HG02610 (cell line): ENCODE measurements at regions not wholly inside any gene's neighbourhood (a gene's known extent, or its start where the extent isn't known, plus 50 kb on each side); places are given as distances from the start of the nearest gene placed in this dataset.
"Not testable (repeated sequence)": the region's sequence is repeated elsewhere in the genome, so short reads cannot be mapped to it uniquely, and the experiment has no call there.

Source experiments
- ATAC-seq: cut with Tn5 transposase; IDR thresholded peaks from one replicate; pipeline ENCODE4 v1.9.1; 2021; ENCODE audit warnings: mild to moderate bottlenecking, moderate library complexity; ENCODE audit not compliant: unreplicated experiment

DNA sequence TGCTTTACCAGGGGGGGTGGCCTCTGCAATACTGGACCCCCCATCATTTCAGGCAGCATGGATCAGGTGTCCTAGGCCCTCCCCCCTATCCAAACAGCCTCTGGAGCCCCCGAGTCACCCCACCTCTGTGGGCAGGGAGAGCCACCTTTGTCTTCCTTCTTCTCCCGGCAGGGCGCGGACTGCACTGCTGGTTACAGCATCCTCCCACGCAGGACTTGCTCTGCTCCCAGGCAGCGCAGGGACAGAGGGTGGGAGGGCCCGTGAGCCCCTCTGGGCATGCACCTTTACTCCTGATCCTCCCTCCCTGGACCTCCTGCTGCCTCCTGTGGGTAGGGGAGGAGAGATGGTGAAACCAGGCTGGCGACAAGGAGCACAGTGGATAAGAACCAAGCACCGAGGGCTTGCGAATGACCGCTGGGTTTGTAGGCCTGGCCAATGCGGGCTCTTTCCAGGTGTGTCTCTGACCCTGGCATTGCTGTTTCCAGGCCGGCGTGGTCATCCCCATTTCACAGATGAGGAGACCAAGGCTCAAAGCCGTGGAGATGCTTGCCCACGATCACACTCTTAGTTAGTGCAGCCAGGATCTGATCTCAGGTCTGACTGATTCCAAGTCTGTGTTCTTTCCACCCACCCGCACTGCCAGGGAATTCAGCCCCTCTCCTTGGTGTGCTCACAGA, 73.6 kb upstream of the TARDBP start:
- ATAC-seq = no peak

DNA sequence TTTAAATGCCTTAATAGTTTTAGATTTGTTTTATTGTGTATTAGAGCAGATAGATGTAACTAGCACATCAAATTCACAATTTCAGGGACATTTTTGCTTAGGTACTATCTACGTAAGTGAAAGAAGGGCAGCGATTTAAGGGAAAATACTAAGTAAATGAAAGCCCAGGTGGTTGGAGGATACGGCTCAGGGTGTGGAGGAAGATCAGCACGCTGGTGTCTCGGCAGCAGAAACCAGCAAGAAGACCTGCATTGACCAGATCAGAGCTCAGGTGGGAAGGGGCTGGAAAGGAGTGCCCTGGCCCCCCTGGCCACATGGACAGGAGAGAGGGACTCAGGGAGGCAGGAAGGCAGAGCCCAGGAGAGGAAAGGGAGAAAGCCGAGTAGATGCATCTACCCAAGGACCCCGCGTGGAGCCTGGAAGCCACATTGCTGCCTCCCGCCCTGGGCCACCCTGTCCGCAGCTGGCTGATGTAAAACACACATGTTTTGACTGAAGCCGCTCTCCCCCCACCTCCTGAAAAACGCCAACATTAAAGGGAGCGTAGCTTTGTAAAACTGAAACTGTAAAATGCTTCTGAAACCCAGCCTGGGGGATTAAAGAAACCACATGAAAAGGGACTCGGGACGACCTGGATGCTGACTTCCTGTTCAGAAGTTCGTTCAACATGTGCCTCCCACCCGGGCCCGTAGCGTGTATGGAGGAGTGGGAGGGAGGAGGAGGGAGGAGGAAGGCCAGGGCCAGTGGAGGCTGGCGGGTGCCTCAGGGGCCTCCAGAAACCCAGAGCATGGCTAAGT, 72.6 kb upstream of the TARDBP start:
- peak; percentile 67 for ATAC-seq

DNA sequence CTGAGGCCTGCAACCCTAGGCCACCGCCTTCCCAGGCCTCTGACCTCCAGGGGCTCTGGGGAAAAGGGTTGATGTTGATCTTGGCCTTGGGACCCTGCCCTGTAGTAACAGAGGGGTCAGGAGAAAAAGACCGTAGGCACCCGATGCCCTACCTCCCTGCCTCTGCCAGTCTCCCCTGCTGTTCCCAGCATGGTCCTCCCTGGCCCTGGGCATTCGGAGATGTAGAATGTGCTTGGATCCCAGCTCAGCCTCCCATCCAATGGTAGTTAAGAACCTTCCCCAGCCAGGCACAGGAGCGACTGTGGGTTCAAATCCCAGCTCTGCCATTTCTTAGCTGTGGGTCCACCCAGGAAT, 72.0 kb upstream of the TARDBP start:
- ATAC-seq = no peak

DNA sequence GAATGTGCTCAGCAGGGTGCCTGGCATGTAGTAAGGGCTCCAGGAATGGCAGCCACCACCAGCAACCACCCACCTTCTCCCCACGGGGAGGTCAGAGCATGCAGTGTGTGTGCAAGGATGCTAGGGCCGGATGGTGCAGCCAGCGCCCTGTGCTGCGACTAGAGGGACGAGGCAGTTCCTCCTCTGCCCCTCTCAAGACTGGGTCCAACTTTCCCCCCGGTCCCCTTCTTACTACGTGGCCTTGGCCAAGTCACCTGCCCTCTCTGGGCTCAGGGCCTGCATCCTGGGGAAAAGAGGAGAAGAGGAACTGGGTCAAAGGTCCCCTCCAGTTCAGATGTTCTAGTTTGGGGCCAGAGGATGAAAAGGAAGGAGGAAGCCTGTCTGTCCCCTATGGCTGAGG, 71.6 kb upstream of the TARDBP start:
- ATAC-seq = no peak

DNA sequence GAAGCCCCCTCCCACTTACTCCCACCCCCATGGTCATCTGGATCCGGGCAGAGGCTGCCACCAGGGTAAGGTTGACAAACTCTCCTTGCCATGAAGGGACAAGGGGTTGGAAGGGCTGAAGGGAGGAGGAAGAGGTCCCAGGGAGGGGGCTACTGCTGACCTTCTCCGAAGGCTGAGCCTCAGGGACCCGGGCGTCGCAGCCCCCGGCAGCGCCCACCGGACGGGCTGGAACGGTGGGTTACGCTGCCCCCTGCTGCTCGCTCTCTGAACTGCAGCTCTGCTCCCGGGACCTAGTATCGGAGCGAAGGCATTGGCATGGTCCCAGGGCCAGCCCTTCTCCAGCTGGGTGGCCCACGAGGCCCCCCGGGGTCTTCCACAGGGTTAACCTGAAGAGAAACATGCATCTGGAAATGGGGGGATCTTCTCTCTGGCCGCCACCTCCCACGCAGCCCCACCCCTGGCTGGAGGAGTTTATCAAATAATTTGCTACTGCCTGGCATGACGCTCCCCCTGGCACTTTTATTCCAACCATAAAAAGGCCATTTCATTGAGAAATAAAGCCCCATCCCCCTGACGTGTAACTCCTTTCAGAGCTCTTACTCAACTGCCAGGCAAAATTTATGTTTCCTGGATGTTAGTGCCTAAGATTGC, 70.4 kb upstream of the TARDBP start:
- ATAC-seq = no peak

DNA sequence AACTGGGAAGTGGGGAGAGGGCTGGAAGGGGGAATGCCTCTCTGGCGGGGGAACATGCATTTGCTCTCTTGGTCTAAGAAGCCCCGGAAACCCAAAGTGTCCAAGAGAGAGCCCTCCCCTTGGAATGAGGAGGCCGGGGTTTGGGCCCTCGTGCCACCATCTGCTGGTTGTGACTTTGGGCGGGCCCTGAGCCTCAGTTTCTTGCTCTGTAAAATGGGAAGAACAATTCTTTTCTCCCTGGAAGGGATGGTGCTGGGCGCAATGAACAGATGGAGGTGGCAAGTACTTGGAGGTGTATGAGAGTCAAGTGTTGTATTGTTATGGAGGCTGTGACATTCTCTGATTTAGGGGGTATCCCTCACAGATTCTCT, 69.9 kb upstream of the TARDBP start:
- no peak for ATAC-seq

DNA sequence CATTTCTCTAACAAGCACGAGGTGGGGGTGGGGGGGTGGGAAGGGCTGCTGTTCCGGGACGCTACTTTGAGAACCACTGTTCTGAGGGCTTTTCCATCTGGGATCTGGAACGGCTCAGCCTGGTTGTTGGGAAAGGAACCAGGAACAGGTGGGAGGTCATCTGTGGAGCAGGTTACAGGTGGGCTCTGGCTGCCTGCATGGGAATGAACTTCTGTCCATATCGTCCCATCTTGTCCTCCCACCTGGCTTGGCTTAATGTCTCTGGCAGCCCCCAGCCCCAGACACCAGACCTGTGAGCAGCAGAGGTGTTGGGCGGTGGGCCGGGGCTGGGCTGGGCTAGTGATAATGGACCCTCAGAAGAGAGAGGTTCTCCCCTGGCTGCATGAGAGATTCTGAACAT, 69.4 kb upstream of the TARDBP start:
- no peak for ATAC-seq

DNA sequence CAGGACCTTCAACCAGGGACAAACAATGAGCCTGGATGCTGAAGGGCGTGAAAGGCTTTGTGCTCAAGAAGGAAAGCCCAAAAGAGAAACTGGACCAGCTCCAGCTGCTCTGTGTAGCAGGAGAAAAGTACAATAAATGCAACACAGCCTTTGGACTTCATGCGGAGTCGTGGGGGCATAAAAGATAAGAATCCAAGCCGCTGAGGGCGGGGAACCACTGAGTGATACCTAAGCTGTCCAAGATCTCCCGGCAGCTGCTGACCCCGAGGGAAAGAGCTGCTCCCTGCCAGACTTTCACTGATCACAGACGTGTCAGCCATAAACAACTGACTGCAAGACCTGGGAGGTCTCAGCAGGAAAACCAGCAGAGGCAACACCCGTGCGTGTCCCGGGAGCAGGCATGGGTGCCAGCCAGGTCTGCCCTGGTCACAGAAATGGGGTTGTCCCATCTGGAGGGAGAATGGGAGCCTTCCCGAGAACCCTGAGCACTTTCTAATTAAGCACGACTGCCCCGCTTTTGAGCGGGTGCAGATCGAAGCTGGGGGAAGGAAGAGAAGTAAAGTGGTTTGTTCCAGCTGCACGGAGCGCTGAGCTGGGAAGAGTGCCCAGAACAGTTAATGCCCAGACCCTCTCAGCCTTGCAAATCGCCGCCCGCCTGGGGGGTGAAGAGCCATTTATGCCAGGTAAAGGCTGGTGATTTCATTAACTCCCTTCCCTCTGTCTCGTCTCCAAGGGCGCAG, 68.3 kb upstream of the TARDBP start:
- no peak for ATAC-seq

DNA sequence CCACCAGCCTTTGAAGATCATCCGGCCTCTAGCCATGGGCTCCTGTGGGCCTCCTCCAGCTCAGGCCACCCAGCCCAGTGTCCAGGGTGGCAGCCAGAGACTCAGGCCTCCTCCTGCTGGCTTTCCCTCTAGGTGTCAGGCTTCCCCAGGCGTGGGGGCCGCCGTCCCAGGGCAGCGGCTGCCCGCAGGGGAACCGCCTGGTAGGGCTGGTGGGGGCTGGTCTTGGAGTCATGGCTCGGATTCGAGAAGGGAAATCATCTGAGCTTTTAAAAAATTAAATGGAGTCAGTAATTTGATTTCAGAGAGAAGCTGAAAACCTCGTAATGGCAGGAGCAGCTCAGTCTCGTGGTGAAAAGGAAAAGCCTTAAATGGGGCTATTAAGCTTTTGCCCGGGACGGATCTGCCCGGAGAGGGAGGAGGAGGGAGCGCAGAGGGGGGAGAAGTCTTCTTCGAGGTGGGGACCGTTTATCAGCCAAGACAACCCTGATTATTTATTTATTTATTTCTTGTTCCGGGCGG, 66.4 kb upstream of the TARDBP start:
- no peak for ATAC-seq

DNA sequence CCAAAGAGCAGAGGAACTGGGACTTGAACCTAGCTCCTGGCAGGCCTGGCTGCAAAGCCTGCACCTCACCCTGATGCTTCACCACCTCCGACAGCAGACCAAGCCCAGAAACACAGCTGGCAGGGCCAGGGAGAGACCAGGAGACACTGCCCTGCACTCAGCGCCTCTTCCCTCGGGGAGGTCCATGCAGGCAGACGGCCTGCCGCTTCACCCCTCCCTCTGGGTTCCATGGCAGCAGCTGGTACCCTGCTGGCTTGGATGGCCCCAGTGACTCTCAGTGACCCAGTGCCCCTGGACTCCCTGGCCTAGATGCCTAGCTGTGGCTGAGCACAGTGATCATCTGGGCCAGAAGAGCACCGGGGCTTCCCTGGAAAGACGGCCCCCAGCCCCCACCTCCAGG, 65.3 kb upstream of the TARDBP start:
- no peak for ATAC-seq

DNA sequence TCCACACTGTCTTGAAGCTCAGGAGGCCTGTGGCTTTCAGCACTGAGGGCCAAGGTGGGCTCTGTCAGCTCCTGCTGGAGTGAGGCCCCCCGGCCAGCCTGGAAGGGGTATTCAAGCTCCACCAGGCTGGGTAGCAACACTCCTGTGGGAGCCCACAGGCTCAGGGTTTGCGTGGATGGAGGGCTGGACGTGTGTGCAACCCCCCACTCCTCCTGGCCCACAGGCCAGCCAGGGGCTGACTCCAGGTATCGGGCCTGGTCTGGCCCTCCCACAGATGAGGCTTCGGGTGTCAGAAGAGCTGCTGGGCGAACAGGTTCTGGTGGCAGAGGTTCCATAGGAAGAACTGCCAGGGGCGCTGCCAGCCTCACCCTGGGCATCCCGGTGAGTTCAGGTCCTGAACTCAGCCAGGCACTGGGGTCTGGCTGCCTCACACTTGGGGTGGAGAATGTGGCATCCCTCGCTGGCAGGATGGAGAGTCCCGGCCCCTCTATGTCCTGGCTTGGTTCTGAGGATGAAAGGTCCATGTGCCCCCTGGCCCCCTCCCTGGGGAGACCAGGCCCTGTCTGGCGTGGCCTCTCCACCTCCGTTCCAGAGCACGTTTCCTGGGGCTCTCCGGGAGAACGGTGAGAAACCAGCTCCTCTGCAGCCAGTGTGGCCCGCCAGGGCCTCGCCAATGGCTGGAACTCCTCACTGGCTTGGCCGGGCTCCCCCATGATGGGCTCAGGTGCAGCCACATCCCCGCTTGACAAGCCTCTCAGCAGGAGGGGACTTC, 64.6 kb upstream of the TARDBP start:
- ATAC-seq = no peak

DNA sequence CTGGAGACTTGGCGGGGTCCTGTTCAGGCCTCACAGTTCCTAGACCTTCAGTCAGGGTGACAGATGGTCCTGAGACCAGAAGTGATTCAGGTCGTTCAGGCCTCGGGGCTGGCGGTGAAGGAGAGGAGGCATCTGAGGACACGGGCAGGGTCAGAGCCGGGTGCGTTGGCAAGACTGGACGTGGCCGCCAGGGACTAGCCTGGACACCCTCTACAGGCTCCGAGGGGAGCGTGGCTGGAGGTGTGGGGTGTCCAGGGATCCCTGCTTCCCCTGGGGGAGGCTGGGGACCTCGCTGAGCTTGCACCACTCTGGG, 64.0 kb upstream of the TARDBP start:
- ATAC-seq = no peak

DNA sequence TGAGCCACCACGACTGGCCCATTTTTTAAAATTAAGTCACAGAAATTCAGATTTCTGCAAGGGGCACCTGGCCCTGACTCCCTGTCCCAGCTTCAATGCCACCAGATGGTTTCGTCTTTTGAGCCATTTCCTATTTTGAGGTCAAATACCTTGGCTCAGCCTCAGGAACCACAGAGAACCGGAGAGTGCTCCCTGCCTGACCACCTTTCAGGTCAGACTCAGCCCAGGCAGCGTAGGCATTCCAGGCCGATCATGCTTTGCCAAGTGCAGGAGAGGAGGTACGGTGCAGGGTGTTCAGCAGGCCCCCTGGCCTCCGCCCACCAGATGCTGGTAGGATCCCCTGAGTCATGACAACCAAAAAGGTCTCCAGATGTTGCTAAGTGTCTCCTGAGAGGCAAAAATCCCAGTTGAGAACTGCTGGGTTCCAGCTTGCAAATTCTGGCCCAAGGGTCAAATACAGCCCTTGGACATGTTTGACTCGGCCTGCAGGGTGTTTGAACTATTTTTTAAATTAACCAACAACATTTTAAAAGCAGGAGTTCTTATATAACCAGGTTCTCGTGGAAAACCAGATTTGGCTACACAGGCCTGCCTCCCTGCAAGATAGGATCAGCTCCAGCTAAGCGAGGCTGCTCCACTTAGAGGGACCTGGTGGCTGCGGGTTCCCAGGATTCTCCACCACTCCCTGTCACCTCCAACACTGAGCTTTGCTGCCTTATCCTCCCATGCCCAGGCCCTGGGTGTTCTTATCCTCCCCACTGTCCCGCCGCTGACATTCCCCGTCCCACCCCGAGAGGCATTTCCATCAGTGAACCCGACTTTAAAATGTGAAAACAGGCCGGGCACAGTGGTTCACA, 61.9 kb upstream of the TARDBP start:
- ATAC-seq = no peak

DNA sequence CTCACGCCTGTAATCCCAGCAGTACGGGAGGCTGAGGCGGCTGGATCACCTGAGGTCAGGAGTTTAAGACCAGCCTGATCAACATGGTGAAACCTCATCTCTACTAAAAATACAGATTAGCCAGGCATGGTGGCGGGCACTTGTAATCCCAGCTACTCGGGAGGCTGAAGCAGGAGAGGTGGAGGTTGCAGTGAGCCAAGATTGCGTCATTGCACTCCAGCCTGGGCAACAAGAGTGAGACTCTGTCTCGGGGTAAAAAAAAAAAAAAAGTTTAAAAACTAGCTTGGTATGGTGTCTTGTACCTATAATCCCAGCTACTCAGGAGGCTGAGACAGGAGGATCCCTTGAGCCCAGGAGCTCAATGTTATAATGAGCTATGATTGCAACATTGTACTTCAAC, 61.2 kb upstream of the TARDBP start:
- ATAC-seq = not testable (repeated sequence)

DNA sequence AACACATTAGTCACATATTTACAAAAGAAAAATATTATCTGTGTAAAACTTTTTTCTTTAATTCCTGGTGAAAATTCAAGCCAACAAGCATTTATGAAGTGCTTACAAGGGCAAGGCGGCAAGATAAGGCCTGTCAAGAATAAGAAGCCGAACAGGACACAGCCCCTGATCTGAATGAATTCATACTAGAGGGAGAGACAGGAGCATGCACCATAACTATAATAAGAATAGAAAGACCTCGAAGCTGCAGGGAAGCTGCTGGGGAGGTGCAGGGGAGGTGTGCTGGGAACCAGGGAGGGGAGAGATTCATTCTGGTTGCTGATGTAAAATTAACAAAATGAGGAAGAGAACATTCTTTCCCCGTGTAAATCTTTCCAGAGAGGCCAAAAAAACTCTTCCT, 60.5 kb upstream of the TARDBP start:
- ATAC-seq = no peak

DNA sequence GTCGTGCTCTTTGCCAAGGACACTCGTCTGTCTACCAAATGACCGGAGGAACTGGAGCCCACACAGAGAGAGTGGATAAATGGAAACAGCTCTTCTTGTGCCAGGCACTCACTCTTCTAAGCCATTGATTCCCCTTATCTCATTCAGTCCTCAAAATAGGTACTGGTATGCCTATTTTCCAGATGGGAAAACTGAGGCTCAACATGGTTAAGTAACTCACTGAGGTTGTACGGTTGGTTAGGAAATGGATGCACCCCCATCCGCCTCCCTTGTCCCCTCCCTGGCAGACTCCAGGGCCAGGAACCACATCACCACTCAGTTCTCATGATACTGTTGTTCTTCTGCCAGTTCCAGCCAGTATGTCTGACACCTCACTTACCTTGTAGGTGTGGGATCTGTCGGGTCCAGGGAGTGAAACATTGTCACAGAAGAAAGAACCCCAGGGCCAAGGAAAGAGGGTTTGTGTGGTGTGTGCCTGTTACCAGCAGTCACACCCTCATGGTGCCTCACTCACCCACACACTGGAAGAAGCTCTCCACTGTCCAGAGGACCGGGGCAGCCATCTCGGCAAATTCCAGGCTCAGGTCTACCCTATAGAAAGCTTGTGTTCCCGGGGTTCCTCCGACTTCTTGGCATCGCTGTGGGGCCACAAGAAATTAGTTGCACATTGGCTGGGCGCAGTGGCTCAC, 58.8 kb upstream of the TARDBP start:
- no peak for ATAC-seq

DNA sequence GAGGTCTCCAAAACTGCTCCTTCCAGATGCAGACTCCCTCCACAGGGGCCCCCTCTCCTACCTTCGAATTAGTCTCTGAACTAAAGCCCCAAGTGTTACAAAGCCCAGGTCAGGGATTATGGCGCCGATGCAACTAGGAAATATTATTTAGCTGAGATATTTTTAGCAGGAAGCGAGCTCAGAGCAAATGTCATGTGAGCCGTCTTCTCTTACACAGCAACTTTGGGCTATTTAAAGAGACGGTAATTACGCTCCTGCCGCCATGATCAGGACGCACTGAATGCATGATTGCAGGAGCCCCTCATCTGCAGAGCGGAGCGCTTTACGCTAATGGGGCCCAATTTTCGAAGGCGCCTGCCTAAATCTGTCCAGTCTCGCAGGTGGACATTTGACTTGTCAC, 55.3 kb upstream of the TARDBP start:
- ATAC-seq = no peak

DNA sequence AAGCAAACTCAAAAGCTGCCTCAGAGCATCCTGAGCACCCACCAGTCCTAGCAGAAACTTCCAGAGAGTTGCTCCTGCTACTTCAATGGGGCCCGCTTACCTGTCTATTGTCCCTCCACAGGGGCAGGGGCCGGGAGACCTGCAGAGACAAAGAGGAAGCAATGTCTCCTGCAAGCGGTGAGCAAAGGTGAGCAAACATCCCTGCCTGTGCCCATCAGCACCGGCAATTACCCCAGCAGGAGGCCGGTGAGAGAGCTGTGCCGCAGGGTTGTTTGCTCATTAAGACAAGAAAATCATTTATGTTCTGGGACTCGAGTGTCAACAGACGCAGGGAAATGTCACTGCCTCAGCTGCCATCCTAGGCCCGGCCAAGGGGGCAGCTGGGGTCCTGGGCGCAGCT, 53.8 kb upstream of the TARDBP start:
- no peak for ATAC-seq
